DOHH2 (cell line): ENCODE measurements at regions not wholly inside any gene's neighbourhood (a gene's known extent, or its start where the extent isn't known, plus 50 kb on each side); places are given as distances from the start of the nearest gene placed in this dataset.

Experiments used
- H3F3A ChIP-seq: fragments of 200-600 bp; sonication (generic), shearing (Covaris generic); 2 replicates; pipeline ENCODE4 v1.6.0; 2016; ENCODE audit warnings: antibody characterized with exemption, mild to moderate bottlenecking; ENCODE audit not compliant: control insufficient read depth, insufficient read depth
- H3K27ac ChIP-seq: fragments of 200-600 bp; sonication (generic); 2 replicates; pipeline ENCODE4 v1.5.1; 2014; ENCODE audit warnings: low read depth, mild to moderate bottlenecking, low read length, moderate library complexity
- H3K27me3 ChIP-seq: fragments of 200-600 bp; sonication (generic); 2 replicates; pipeline ENCODE4 v1.6.1; 2014; ENCODE audit warnings: mild to moderate bottlenecking, low read length, mixed read lengths; ENCODE audit not compliant: control insufficient read depth
- H3K36me3 ChIP-seq: fragments of 200-600 bp; sonication (generic); 2 replicates; pipeline ENCODE4 v1.6.1; 2014; ENCODE audit warnings: mild to moderate bottlenecking, low read length, moderate library complexity, mixed read lengths; ENCODE audit not compliant: control insufficient read depth
- H3K4me1 ChIP-seq: fragments of 200-600 bp; sonication (generic); 2 replicates; pipeline ENCODE4 v1.6.1; 2014; ENCODE audit warnings: mild to moderate bottlenecking, low read length, mixed read lengths; ENCODE audit not compliant: control insufficient read depth
- H3K4me2 ChIP-seq: fragments of 200-600 bp; sonication (generic); 2 replicates; pipeline ENCODE4 v1.6.0; 2014; ENCODE audit warnings: mild to moderate bottlenecking, low read length, moderate library complexity
- H3K4me3 ChIP-seq: fragments of 200-600 bp; sonication (generic); 2 replicates; pipeline ENCODE4 v1.5.1; 2014; ENCODE audit warnings: mild to moderate bottlenecking, low read length, mixed read lengths
- H3K79me2 ChIP-seq: fragments of 200-600 bp; sonication (generic); 2 replicates; pipeline ENCODE4 v1.6.1; 2014; ENCODE audit warnings: mild to moderate bottlenecking, low read length, mixed read lengths; ENCODE audit not compliant: control insufficient read depth
- H3K9me2 ChIP-seq: fragments of 200-600 bp; sonication (generic); replicated peaks from 2 replicates; pipeline ENCODE4 v1.6.1; 2014; ENCODE audit warnings: mild to moderate bottlenecking, low read length, mixed read lengths; ENCODE audit not compliant: control insufficient read depth
- H3K9me3 ChIP-seq: fragments of 200-600 bp; sonication (generic); 2 replicates; pipeline ENCODE4 v1.6.1; 2014; ENCODE audit warnings: antibody characterized with exemption, low read length, mixed read lengths; ENCODE audit not compliant: control insufficient read depth, insufficient read depth
- H4K20me1 ChIP-seq: fragments of 200-600 bp; sonication (generic); 2 replicates; pipeline ENCODE4 v1.6.0; 2014; ENCODE audit warnings: low read depth, mild to moderate bottlenecking, antibody characterized with exemption, low read length, moderate library complexity; ENCODE audit not compliant: control insufficient read depth, insufficient read depth
- CTCF ChIP-seq: fragments of 200-600 bp; sonication (generic); IDR thresholded peaks from one replicate; pipeline ENCODE4 v1.5.1; 2014; ENCODE audit warnings: antibody characterized with exemption, mild to moderate bottlenecking, low read depth, low read length; ENCODE audit not compliant: poor library complexity, severe bottlenecking
- EZH2phosphoT487 ChIP-seq: fragments of 200-600 bp; sonication (generic); IDR thresholded peaks from 2 replicates; pipeline ENCODE4 v1.6.1; 2017; ENCODE audit warnings: borderline replicate concordance, mild to moderate bottlenecking, antibody characterized with exemption, low read length, moderate library complexity, mixed read lengths

GRCh38 chr10:6755781-6756460, 175.8 kb upstream of the PRKCQ start:
- H3K4me1 ChIP-seq = no peaks in the 10 kb centered on the region
- H4K20me1 ChIP-seq = no peaks in the 10 kb centered on the region
- H3K9me3 ChIP-seq = no peaks in the 10 kb centered on the region
- no peaks in the 10 kb centered on the region for H3F3A ChIP-seq
- no peak overlapping the region for H3K27ac ChIP-seq
- no peaks in the 10 kb centered on the region for H3K9me2 ChIP-seq
- H3K27me3 ChIP-seq = peaks cover 16% of the 10 kb centered on the region
- no peaks in the 10 kb centered on the region for H3K79me2 ChIP-seq
- H3K4me3 ChIP-seq = no peak overlapping the region
- no peaks in the 10 kb centered on the region for H3K36me3 ChIP-seq
- H3K4me2 ChIP-seq = no peak overlapping the region
- TF ChIP-seq EZH2phosphoT487 = no peak
- TF ChIP-seq CTCF = no peak

GRCh38 chr10:6753644-6754043, 173.6 kb upstream of the PRKCQ start:
- Histone ChIP-seq H3K9me2 (no peaks in the 10 kb centered on the region), H3K36me3 (no peaks in the 10 kb centered on the region), H3K27me3 (peaks cover 11% of the 10 kb centered on the region), H3K9me3 (no peaks in the 10 kb centered on the region), H3K27ac (no peak overlapping the region), H3K4me2 (no peak overlapping the region), H3K4me3 (no peak overlapping the region), H4K20me1 (no peaks in the 10 kb centered on the region), H3K4me1 (no peaks in the 10 kb centered on the region), H3F3A (no peaks in the 10 kb centered on the region), H3K79me2 (no peaks in the 10 kb centered on the region)
- TF ChIP-seq EZH2phosphoT487 (no peak), CTCF (no peak)

GRCh38 chr10:6751363-6751762, 171.3 kb upstream of the PRKCQ start:
- Histone ChIP-seq H3K4me1 (no peaks in the 10 kb centered on the region), H4K20me1 (no peaks in the 10 kb centered on the region), H3K27me3 (peaks cover 9% of the 10 kb centered on the region), H3K9me3 (no peaks in the 10 kb centered on the region), H3F3A (no peaks in the 10 kb centered on the region), H3K36me3 (no peaks in the 10 kb centered on the region), H3K79me2 (no peaks in the 10 kb centered on the region), H3K27ac (no peak overlapping the region), H3K4me2 (no peak overlapping the region), H3K9me2 (no peaks in the 10 kb centered on the region), H3K4me3 (no peak overlapping the region)
- no peak for TF ChIP-seq CTCF
- no peak for TF ChIP-seq EZH2phosphoT487
